ENCODE measurements at regions not wholly inside any gene's neighbourhood (a gene's known extent, or its start where the extent isn't known, plus 50 kb on each side); places are given as distances from the start of the nearest gene placed in this dataset.
A peak's percentile ranks its signal among the peaks of the same experiment; 100 is the strongest.

GRCh38 chr5:148912714-148913398 is 86.4 kb downstream of the ADRB2 start (continued):
- peak; percentile 12; the same call in 1 of the 2 replicates for TF ChIP-seq SMC3 (IDR thresholded peaks at IDR 0.05; ENCODE audit: low read depth, low read length)
- peak; percentile 15; the same call in 1 of the 2 replicates for TF ChIP-seq POLR2A (IDR thresholded peaks at IDR 0.05; ENCODE audit: low read depth, low read length)
- TF ChIP-seq RAD21 (IDR thresholded peaks at IDR 0.05; ENCODE audit: low read length), result peak; percentile 37

DNA sequence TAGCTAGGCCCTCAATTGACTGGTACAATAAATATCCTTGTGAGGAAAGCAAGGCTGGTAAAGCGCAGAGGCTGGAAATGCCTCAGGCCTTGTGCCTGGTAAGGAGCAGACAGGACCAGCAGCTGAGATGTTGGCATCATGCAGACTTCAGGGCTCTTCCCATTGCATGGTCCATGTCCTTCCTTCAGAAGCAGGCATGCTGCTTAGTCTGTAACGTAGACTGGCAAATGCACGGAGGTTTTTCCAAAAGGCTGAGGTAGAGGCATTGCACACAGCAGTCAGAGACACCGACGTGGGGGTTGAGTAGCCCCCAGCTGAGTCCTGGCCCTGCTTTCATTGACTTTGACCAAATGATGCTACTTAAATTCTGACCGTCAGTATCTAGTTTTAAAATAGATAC is 87.1 kb downstream of the ADRB2 start:
- peak overlapping the region; percentile 65; the same call in 1 of the 2 replicates for H3K56ac ChIP-seq (ENCODE audit: extremely low read depth, insufficient read depth, low read length)
- no peaks in the 10 kb centered on the region for H3K36me3 ChIP-seq (ENCODE audit: control insufficient read depth, insufficient read depth, low read length)
- dilution Hi-C loops (cut with HindIII; ENCODE audit: low sequenced_read_pairs, unreplicated experiment) (no loop called here), intact Hi-C loops (cut with micrococcal nuclease) (loop anchor here (1.0 to 5.0 kb wide), 6 partner anchors 51 to 199 kb away; partner anchors contain the start of gene ADRB2), in situ Hi-C loops (cut with MboI; ENCODE audit: low sequenced_read_pairs) (no loop called here)
- ATAC-seq (ENCODE audit: low read depth) (no peak; the same call in 1 of the 2 replicates), DNase-seq (no peak)
- no peaks in the 10 kb centered on the region for H3K27me3 ChIP-seq (ENCODE audit: control insufficient read depth, insufficient read depth, low read length)
- peak overlapping the region; percentile 56 for H2BK15ac ChIP-seq (ENCODE audit: low read depth, low read length)
- H3K9me3 ChIP-seq (ENCODE audit: control insufficient read depth, insufficient read depth, low read length), result no peaks in the 10 kb centered on the region
- no peak overlapping the region for H3K4me3 ChIP-seq (ENCODE audit: insufficient read depth, low read depth, low read length)
- WGBS, 2 experiments (ENCODE audit: extremely low coverage in 2 of 2, insufficient read length in 1 of 2), result 63% methylated on average over 3 of the region's 6 CpGs; no CpG with 5 or more reads in 1 of the 2 experiments
- peak overlapping the region; percentile 47; the same call in 1 of the 2 replicates for H4K5ac ChIP-seq (ENCODE audit: low read depth, low read length)
- peak overlapping the region; percentile 75 for H3K18ac ChIP-seq (ENCODE audit: low read depth, low read length)
- BruUV-seq (replicated peaks), result no TSS peak
- H2AK5ac ChIP-seq (ENCODE audit: low read depth, low read length), result peak overlapping the region; percentile 92
- H3K4me2 ChIP-seq (ENCODE audit: low read depth, low read length), result peak overlapping the region; percentile 61; the same call in 1 of the 2 replicates
- H3K79me1 ChIP-seq (ENCODE audit: low read depth in 1 of 2, low read length in 2 of 2), result peaks cover 0 to 18% of the 10 kb centered on the region in 2 experiments; a peak in 1 of 4 replicates
- H4K91ac ChIP-seq (ENCODE audit: insufficient read depth, low read depth, low read length), result peak overlapping the region; percentile 89
- H2AFZ ChIP-seq (replicated peaks; ENCODE audit: low read length, poor library complexity), result no peak overlapping the region
- peak overlapping the region; percentile 52 for H3K14ac ChIP-seq (replicated peaks; ENCODE audit: low read depth, low read length)
- peak overlapping the region; percentile 94 for H2BK120ac ChIP-seq (ENCODE audit: low read depth, low read length)
- no peak overlapping the region; the same call in 1 of the 2 replicates for H3K9ac ChIP-seq (ENCODE audit: low read depth, low read length)
- CTCF ChIA-PET, result interaction anchor here (0.7 to 1.7 kb wide), 2 partner anchors 53 to 201 kb away, joined by 3 to 5 read pairs; no protein-coding TSS in a partner anchor
- H3K4me1 ChIP-seq (ENCODE audit: control insufficient read depth, insufficient read depth, low read length), result peaks cover 46% of the 10 kb centered on the region
- H2BK5ac ChIP-seq (ENCODE audit: low read depth, low read length, poor library complexity, severe bottlenecking), result peak overlapping the region; percentile 95
- peak overlapping the region; percentile 68 for H2AK9ac ChIP-seq (replicated peaks; ENCODE audit: low read depth, low read length, poor library complexity)
- H3K4ac ChIP-seq (ENCODE audit: low read depth, low read length), result peak overlapping the region; percentile 92
- POLR2A ChIA-PET (ENCODE audit: unreplicated experiment), result no interaction called here
- peaks cover 49% of the 10 kb centered on the region for H3K9me1 ChIP-seq (ENCODE audit: insufficient read depth, low read length)
- peak overlapping the region; percentile 38 to 81 for H4K8ac ChIP-seq (ENCODE audit: low read depth in 2 of 2, low read length in 2 of 2)
- H3K27ac ChIP-seq (ENCODE audit: insufficient read depth, low read length), result peak overlapping the region; percentile 86
- TF ChIP-seq SMC3 (IDR thresholded peaks at IDR 0.05; ENCODE audit: low read depth, low read length) (no peak), USF2 (IDR thresholded peaks at IDR 0.05; ENCODE audit: low read depth, low read length) (no peak), POLR2A (IDR thresholded peaks at IDR 0.05; ENCODE audit: low read depth, low read length) (peak; percentile 9; the same call in 1 of the 2 replicates), RCOR1 (IDR thresholded peaks at IDR 0.05; ENCODE audit: insufficient replicate concordance, low read length) (no peak), NFE2L2 (IDR thresholded peaks at IDR 0.05; ENCODE audit: low read depth, low read length) (no peak)
- peak overlapping the region; percentile 93 for H2BK20ac ChIP-seq (ENCODE audit: low read depth, low read length)
- H3K23ac ChIP-seq (ENCODE audit: low read depth, low read length), result peak overlapping the region; percentile 81
- no peaks in the 10 kb centered on the region for H4K20me1 ChIP-seq (ENCODE audit: insufficient read depth, low read length)

All from IMR-90 (cell line).